HCT116 (cell line): ENCODE measurements at regions not wholly inside any gene's neighbourhood (a gene's known extent, or its start where the extent isn't known, plus 50 kb on each side); places are given as distances from the start of the nearest gene placed in this dataset.

ENCODE experiments used
- CTCF ChIP-seq, 3 experiments: fragments of 200-600 bp in 1 of 3; sonication (generic) in 1 of 3; IDR thresholded peaks in 2 of 3; conservative IDR thresholded peaks in 1 of 3; 2 replicates each; pipeline ENCODE4 v1.5.1; 2012 to 2017; ENCODE audit warnings: low read depth in 2 of 3, low read length in 2 of 3, antibody characterized with exemption in 1 of 3, borderline replicate concordance in 1 of 3, control low read depth in 1 of 3, mild to moderate bottlenecking in 1 of 3, mixed read lengths in 1 of 3, mixed run types in 1 of 3, moderate library complexity in 1 of 3; ENCODE audit not compliant: insufficient read depth in 1 of 3
- MAX ChIP-seq: IDR thresholded peaks from 2 replicates; pipeline ENCODE4 v1.6.1; 2012
- POLR2A ChIP-seq: IDR thresholded peaks from 2 replicates; pipeline ENCODE4 v1.7.0; 2011; ENCODE audit warnings: borderline replicate concordance; ENCODE audit not compliant: insufficient read depth, insufficient read length; ENCODE audit errors: extremely low read depth
- SP1 ChIP-seq: IDR thresholded peaks from 2 replicates; pipeline ENCODE4 v1.6.1; 2012; ENCODE audit warnings: low read depth
- YY1 ChIP-seq: IDR thresholded peaks from 2 replicates; pipeline ENCODE4 v1.6.1; 2011; ENCODE audit warnings: low read length, low read depth, moderate library complexity, mild to moderate bottlenecking; ENCODE audit not compliant: insufficient replicate concordance; ENCODE audit errors: extremely low read depth
- ZNF274 ChIP-seq: fragments of 200-500 bp; sonication (Bioruptor generic); IDR thresholded peaks from 2 replicates; pipeline ENCODE4 v1.6.1; 2014; ENCODE audit warnings: mild to moderate bottlenecking, low read depth, low read length, inconsistent platforms

GRCh38 chr4:77493120-77493752 is 112.4 kb upstream of the CXCL13 start:
- TF ChIP-seq MAX: no peak
- TF ChIP-seq ZNF274: no peak
- TF ChIP-seq CTCF (IDR thresholded peaks at IDR 0.05 in 2 of 3, conservative IDR thresholded peaks at IDR 0.05 in 1 of 3; ENCODE audit: borderline replicate concordance in 1 of 3, insufficient read depth in 1 of 3, low read depth in 2 of 3, low read length in 2 of 3): no peak
- TF ChIP-seq SP1: no peak
- no peak for TF ChIP-seq YY1
- TF ChIP-seq POLR2A: no peak
